LoVo (cell line): ENCODE measurements at regions not wholly inside any gene's neighbourhood (a gene's known extent, or its start where the extent isn't known, plus 50 kb on each side); places are given as distances from the start of the nearest gene placed in this dataset.

Experiments
- DNase-seq: peaks from one replicate; pipeline ENCODE4 v3.0.0-alpha.2; 2016; ENCODE audit warnings: low spot score

DNA sequence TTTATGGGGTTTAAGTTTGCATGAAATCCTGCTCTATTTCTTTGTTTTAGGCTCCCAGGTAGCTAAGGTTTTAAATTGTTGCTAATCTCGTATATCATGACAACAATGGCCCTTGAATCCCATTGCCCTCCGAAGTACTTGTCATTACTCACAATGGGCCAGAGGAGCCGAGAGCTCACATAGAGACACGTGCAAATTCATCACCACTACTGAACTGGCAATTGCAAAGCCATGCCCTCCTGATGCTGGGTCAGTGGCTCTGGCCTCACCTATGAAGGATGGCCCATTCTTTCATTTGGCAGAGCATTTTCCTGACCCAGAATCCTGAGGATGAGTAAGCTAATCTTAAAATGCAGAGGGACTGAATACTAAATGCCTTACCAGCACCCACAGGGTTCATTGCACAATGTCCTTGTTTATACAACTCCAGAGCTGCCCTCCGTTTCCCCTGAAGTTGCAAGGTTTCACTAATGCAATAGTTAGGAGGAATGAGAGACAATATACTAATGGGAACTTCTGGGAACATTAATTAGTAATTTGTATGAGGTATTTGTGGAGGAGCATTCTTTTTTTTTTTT is 71.6 kb upstream of the GAREM1 start:
- DNase-seq: no peak

GRCh38 chr18:32530947-32531651 is 60.4 kb upstream of the GAREM1 start:
- DNase-seq: peak; percentile 2

DNA sequence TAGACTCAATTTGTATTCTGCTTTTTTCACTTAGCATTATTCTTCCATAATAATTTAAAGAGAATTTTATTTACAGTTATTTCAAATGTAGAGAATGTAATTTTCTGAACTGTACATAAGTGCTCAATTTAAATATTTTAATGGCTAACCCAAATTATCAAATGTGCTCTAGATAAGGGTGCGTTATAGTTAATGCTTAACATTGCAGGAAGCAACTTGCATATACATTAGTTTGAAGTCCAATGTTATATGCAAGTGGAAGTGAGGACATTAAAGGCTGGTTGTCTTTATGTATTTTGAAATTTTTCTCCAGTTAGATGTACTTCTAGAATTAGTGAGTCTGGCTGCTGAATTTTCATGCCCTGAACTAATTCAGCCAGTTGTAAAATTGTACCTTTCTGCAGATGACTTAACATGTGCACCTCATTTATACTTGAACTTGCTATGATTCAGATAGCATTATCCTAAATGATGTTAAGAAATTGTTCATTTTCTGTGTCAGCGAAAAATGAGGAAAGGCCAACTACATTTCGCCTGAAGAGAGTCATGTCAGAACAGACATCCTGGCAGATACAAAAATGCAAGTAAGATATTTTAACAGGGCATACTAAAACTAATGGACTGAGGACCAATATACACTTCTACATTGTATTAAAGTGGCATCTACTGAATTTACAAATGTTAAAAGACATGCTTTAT is 59.2 kb upstream of the GAREM1 start:
- no peak for DNase-seq

DNA sequence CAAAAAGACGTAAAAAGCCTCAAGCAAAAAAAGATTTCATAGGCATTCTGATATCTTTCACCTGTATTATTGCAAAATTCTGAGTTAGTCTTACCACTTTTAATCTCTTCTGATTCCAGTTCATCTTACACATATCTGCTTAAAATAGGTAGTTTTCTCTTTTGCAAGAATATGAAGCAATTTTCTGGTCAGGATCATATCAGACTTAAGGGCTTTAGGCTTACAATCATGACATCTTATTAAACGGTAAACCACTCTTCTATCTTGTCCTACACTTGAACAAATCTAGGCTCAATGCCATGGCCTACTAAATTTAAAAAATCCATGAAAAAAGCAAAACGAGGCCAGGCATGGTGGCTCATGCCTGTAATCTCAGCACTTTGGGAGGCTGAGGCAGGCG is 50.1 kb upstream of the GAREM1 start:
- DNase-seq: no peak
